ENCODE measurements at regions not wholly inside any gene's neighbourhood (a gene's known extent, or its start where the extent isn't known, plus 50 kb on each side); places are given as distances from the start of the nearest gene placed in this dataset.

DNA sequence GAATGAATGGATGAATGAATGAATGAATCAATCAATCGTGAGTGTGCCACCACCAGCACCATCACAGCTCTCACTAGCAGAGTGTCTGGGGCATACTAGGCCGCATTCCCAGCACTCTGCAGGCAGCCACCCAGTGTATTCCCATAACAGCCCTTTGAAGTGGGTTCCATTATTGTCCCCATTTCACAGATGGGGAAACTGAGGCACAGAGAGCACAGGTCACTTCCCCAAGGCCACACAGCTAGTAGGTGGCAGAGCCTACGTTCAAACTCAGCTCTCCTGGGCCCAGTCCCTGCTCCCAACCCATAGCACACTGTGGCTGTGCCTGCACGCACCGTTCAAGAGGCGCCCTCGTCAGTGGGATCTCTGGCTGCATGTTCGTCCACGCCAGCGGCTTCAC, 88.1 kb downstream of the RFLNA start:
- in situ Hi-C loops (cut with HindIII; ENCODE audit: low sequenced_read_pairs): no loop called here
- DNase-seq (ENCODE audit: low read depth, low spot score): no peak
- TF ChIP-seq, protein P1, sequence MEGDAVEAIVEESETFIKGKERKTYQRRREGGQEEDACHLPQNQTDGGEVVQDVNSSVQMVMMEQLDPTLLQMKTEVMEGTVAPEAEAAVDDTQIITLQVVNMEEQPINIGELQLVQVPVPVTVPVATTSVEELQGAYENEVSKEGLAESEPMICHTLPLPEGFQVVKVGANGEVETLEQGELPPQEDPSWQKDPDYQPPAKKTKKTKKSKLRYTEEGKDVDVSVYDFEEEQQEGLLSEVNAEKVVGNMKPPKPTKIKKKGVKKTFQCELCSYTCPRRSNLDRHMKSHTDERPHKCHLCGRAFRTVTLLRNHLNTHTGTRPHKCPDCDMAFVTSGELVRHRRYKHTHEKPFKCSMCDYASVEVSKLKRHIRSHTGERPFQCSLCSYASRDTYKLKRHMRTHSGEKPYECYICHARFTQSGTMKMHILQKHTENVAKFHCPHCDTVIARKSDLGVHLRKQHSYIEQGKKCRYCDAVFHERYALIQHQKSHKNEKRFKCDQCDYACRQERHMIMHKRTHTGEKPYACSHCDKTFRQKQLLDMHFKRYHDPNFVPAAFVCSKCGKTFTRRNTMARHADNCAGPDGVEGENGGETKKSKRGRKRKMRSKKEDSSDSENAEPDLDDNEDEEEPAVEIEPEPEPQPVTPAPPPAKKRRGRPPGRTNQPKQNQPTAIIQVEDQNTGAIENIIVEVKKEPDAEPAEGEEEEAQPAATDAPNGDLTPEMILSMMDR (IDR thresholded peaks at IDR 0.05; ENCODE audit: low read depth, low read length): no peak
- no peak overlapping the region for H3K4me3 ChIP-seq (ENCODE audit: low read depth, low read length)

- TF ChIP-seq, protein P1 (IDR thresholded peaks at IDR 0.05; ENCODE audit: low read depth, low read length): no peak
- in situ Hi-C loops (cut with HindIII; ENCODE audit: low sequenced_read_pairs): no loop called here
- H3K4me3 ChIP-seq (ENCODE audit: low read depth, low read length): no peak overlapping the region
- DNase-seq (ENCODE audit: low read depth, low spot score): peak; percentile 77
Observed at GRCh38 chr12:124381456-124382296, 86.8 kb downstream of the RFLNA start.

DNA sequence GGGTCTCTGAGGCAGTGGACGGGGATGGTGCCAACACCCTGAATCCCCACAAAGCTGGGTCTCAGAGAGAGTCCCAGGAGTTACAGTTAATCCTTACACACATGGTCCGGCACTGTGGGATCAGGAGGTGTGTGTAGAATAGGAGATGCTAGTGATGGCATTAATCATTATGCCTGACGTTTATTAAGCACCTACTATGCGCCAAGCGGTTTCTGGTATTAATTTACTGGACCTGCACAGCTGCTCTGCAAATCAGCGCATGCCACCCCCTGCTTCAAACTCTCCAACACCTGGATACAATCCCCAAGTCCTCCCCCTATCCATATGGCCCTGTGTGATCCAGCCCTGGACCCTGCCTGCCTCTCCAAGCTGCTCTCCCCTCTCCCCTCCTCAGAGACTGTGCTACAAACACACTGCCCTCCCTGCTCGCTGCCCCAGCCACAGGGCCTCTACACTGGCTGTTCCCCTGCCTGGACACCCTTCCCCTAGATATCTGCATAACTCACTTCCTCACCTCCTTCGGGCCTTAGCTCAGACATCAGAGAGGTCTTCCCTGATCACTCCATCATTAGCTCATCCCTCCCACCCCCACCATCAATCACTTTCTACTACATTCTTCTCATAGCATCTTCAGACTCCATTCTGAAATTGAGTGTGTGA, 86.0 kb downstream of the RFLNA start:
- H3K4me3 ChIP-seq (ENCODE audit: low read depth, low read length): no peak overlapping the region
- TF ChIP-seq, protein P1 (IDR thresholded peaks at IDR 0.05; ENCODE audit: low read depth, low read length): no peak
- in situ Hi-C loops (cut with HindIII; ENCODE audit: low sequenced_read_pairs): no loop called here
- DNase-seq (ENCODE audit: low read depth, low spot score): no peak

DNA sequence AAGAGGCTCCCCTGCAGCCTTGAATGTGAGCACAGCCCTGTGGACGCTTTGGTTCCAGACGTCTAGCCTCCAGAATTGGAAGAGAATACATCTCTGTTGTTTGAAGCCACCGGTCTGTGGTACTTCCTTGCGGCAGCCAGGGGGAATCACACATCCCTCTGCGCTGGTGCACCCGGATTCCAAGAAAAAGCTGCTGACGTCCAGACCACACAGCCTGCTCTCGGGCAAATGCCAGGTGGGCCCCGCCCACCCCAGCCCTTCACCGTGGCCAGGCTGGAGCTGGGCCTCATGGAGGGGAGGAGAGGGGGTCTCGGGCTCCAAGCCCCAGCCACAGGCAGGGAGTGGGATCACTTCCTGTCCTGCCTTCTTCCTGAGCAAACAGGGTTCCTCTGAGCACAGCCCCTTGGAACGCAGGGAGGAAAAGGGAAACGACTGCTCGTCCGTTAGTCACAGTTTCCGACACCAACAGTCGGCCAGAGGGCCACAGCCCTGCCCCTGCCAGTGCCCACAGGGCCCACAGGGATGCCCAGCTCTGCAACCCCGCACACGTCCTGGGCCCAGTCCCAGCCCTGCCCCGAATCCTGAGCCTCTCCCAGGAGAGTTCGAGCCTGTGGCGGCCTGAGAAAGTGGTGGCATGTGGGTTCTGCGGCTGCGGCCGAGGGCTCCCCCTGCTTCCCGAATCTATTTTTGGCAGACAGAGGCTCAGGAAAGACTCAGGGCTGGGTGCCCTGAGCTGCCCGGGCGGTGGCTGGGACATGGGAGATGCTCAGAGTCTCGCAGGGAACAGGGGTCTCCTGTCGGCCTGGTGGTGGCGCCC, 85.3 kb downstream of the RFLNA start:
- in situ Hi-C loops (cut with HindIII; ENCODE audit: low sequenced_read_pairs): no loop called here

GRCh38 chr12:124379379-124379937, 84.6 kb downstream of the RFLNA start:
- in situ Hi-C loops (cut with HindIII; ENCODE audit: low sequenced_read_pairs): no loop called here
- DNase-seq (ENCODE audit: low read depth, low spot score): no peak
- TF ChIP-seq, protein P1 (IDR thresholded peaks at IDR 0.05; ENCODE audit: low read depth, low read length): no peak
- no peak overlapping the region for H3K4me3 ChIP-seq (ENCODE audit: low read depth, low read length)

More for the DNA sequence above, 85.3 kb downstream of the RFLNA start:
- H3K4me3 ChIP-seq (ENCODE audit: low read depth, low read length): no peak overlapping the region
- TF ChIP-seq, protein P1 (IDR thresholded peaks at IDR 0.05; ENCODE audit: low read depth, low read length): peak; percentile 73
- DNase-seq (ENCODE audit: low read depth, low spot score): peak; percentile 93

- DNase-seq (ENCODE audit: low read depth, low spot score): no peak
- TF ChIP-seq, protein P1 (IDR thresholded peaks at IDR 0.05; ENCODE audit: low read depth, low read length): no peak
Observed at GRCh38 chr12:124378926-124379325, 84.0 kb downstream of the RFLNA start.

More at GRCh38 chr12:124378926-124379325, 84.0 kb downstream of the RFLNA start:
- in situ Hi-C loops (cut with HindIII; ENCODE audit: low sequenced_read_pairs): no loop called here
- H3K4me3 ChIP-seq (ENCODE audit: low read depth, low read length): no peak overlapping the region
